Fibroblast of lung (primary cell): ENCODE measurements at regions not wholly inside any gene's neighbourhood (a gene's known extent, or its start where the extent isn't known, plus 50 kb on each side); places are given as distances from the start of the nearest gene placed in this dataset.

Source experiments
- DNase-seq, 2 donors: peaks; one replicate each; pipeline versions ENCODE4 v3.0.0 to v3.0.0-alpha.2; 2010; ENCODE audit warnings: low read depth in 2 of 2
- H2AFZ ChIP-seq: 2 replicates; pipeline ENCODE4 v1.5.1; 2012; ENCODE audit warnings: low read length, control low read depth, inconsistent platforms
- H3K27ac ChIP-seq: 2 replicates; pipeline ENCODE4 v1.5.1; 2011; ENCODE audit warnings: low read length, control low read depth; ENCODE audit not compliant: insufficient read depth
- H3K27me3 ChIP-seq: 2 replicates; pipeline ENCODE4 v1.5.1; 2011; ENCODE audit warnings: mild to moderate bottlenecking, low read length; ENCODE audit not compliant: control insufficient read depth, insufficient read depth
- H3K36me3 ChIP-seq: 2 replicates; pipeline ENCODE4 v1.5.1; 2011; ENCODE audit warnings: low read length; ENCODE audit not compliant: control insufficient read depth, insufficient read depth
- H3K4me1 ChIP-seq: 2 replicates; pipeline ENCODE4 v1.5.1; 2011; ENCODE audit warnings: low read length; ENCODE audit not compliant: control insufficient read depth, insufficient read depth; ENCODE audit errors: extremely low read depth
- H3K4me2 ChIP-seq: 2 replicates; pipeline ENCODE4 v1.5.1; 2011; ENCODE audit warnings: low read length, control low read depth; ENCODE audit not compliant: insufficient read depth; ENCODE audit errors: extremely low read depth
- H3K4me3 ChIP-seq, 4 experiments: fragments of 200-600 bp in 1 of 4; sonication (generic) in 1 of 4; replicated peaks in 1 of 4; 2 replicates each; pipeline ENCODE4 v1.5.1; 2011 to 2016; ENCODE audit warnings: low read length in 4 of 4, low read depth in 3 of 4, mild to moderate bottlenecking in 3 of 4, control low read depth in 2 of 4, inconsistent platforms in 1 of 4, mixed read lengths in 1 of 4; ENCODE audit not compliant: insufficient read depth in 1 of 4; ENCODE audit errors: control extremely low read depth in 1 of 4
- H3K79me2 ChIP-seq: 2 replicates; pipeline ENCODE4 v1.5.1; 2012; ENCODE audit warnings: mild to moderate bottlenecking, low read length, inconsistent platforms; ENCODE audit not compliant: control insufficient read depth, insufficient read depth
- H3K9ac ChIP-seq: 2 replicates; pipeline ENCODE4 v1.5.1; 2011; ENCODE audit warnings: mild to moderate bottlenecking, low read length, control low read depth; ENCODE audit not compliant: insufficient read depth
- H3K9me3 ChIP-seq: 2 replicates; pipeline ENCODE4 v1.5.1; 2012; ENCODE audit warnings: low read depth, low read length; ENCODE audit not compliant: control insufficient read depth, insufficient read depth
- H4K20me1 ChIP-seq: 2 replicates; pipeline ENCODE4 v1.5.1; 2011; ENCODE audit warnings: low read length; ENCODE audit not compliant: control insufficient read depth, insufficient read depth; ENCODE audit errors: extremely low read depth
- CTCF ChIP-seq, 2 donors: IDR thresholded peaks in 1 of 2; conservative IDR thresholded peaks in 1 of 2; 1 replicate in 1 of 2; 2 replicates in 1 of 2; pipeline ENCODE4 v1.5.1; 2011 to 2012; ENCODE audit warnings: low read length in 2 of 2, control low read depth in 1 of 2, inconsistent platforms in 1 of 2, low read depth in 1 of 2, mild to moderate bottlenecking in 1 of 2
- EZH2 ChIP-seq: IDR thresholded peaks from 2 replicates; pipeline ENCODE4 v1.5.1; 2012; ENCODE audit warnings: low read length, control low read depth, mild to moderate bottlenecking; ENCODE audit errors: missing control alignments

- DNase-seq, result no peak
- Histone ChIP-seq H3K27ac (no peak overlapping the region), H3K79me2 (no peaks in the 10 kb centered on the region), H3K4me1 (no peaks in the 10 kb centered on the region), H4K20me1 (no peaks in the 10 kb centered on the region), H3K36me3 (no peaks in the 10 kb centered on the region), H3K9ac (no peak overlapping the region), H3K27me3 (no peaks in the 10 kb centered on the region), H3K4me3 (no peak overlapping the region), H3K9me3 (no peaks in the 10 kb centered on the region), H3K4me2 (no peak overlapping the region), H2AFZ (no peak overlapping the region)
- no peak for TF ChIP-seq EZH2
- no peak for TF ChIP-seq CTCF (conservative IDR thresholded peaks at IDR 0.05 in 1 of 2, IDR thresholded peaks at IDR 0.05 in 1 of 2; ENCODE audit: low read depth in 1 of 2, low read length in 2 of 2)
These were observed 1139.1 kb downstream of the AACS start for GRCh38 chr12:126204326-126204725.

- TF ChIP-seq CTCF (conservative IDR thresholded peaks at IDR 0.05 in 1 of 2, IDR thresholded peaks at IDR 0.05 in 1 of 2; ENCODE audit: low read depth in 1 of 2, low read length in 2 of 2), result no peak
- no peak for TF ChIP-seq EZH2
- H3K79me2 ChIP-seq, result no peaks in the 10 kb centered on the region
- H3K27ac ChIP-seq, result no peak overlapping the region
- H3K4me3 ChIP-seq, result no peak overlapping the region
- H3K36me3 ChIP-seq, result no peaks in the 10 kb centered on the region
- H3K9ac ChIP-seq, result no peak overlapping the region
- no peak overlapping the region for H2AFZ ChIP-seq
- no peak overlapping the region for H3K4me2 ChIP-seq
- H4K20me1 ChIP-seq, result no peaks in the 10 kb centered on the region
- no peak for DNase-seq
- H3K9me3 ChIP-seq, result no peaks in the 10 kb centered on the region
- no peaks in the 10 kb centered on the region for H3K27me3 ChIP-seq
- no peaks in the 10 kb centered on the region for H3K4me1 ChIP-seq
These were observed 1144.8 kb downstream of the AACS start for GRCh38 chr12:126210026-126210425.

GRCh38 chr12:126210448-126210847 lies 1145.2 kb downstream of the AACS start:
- no peak overlapping the region for H3K27ac ChIP-seq
- no peak overlapping the region for H3K4me2 ChIP-seq
- no peak overlapping the region for H3K4me3 ChIP-seq
- H3K27me3 ChIP-seq, result no peaks in the 10 kb centered on the region
- no peak overlapping the region for H2AFZ ChIP-seq
- no peaks in the 10 kb centered on the region for H3K36me3 ChIP-seq
- no peaks in the 10 kb centered on the region for H3K9me3 ChIP-seq
- no peaks in the 10 kb centered on the region for H3K79me2 ChIP-seq
- H3K4me1 ChIP-seq, result no peaks in the 10 kb centered on the region
- H4K20me1 ChIP-seq, result no peaks in the 10 kb centered on the region
- H3K9ac ChIP-seq, result no peak overlapping the region
- TF ChIP-seq EZH2 (no peak), CTCF (conservative IDR thresholded peaks at IDR 0.05 in 1 of 2, IDR thresholded peaks at IDR 0.05 in 1 of 2; ENCODE audit: low read depth in 1 of 2, low read length in 2 of 2) (no peak)
- DNase-seq, result no peak
